GM18907 (cell line): ENCODE measurements at regions not wholly inside any gene's neighbourhood (a gene's known extent, or its start where the extent isn't known, plus 50 kb on each side); places are given as distances from the start of the nearest gene placed in this dataset.
"Not testable (repeated sequence)": the region's sequence is repeated elsewhere in the genome, so short reads cannot be mapped to it uniquely, and the experiment has no call there.

Experiments used
- ATAC-seq: cut with Tn5 transposase; IDR thresholded peaks from one replicate; pipeline ENCODE4 v1.9.1; 2021; ENCODE audit warnings: mild to moderate bottlenecking, moderate library complexity; ENCODE audit not compliant: unreplicated experiment

DNA sequence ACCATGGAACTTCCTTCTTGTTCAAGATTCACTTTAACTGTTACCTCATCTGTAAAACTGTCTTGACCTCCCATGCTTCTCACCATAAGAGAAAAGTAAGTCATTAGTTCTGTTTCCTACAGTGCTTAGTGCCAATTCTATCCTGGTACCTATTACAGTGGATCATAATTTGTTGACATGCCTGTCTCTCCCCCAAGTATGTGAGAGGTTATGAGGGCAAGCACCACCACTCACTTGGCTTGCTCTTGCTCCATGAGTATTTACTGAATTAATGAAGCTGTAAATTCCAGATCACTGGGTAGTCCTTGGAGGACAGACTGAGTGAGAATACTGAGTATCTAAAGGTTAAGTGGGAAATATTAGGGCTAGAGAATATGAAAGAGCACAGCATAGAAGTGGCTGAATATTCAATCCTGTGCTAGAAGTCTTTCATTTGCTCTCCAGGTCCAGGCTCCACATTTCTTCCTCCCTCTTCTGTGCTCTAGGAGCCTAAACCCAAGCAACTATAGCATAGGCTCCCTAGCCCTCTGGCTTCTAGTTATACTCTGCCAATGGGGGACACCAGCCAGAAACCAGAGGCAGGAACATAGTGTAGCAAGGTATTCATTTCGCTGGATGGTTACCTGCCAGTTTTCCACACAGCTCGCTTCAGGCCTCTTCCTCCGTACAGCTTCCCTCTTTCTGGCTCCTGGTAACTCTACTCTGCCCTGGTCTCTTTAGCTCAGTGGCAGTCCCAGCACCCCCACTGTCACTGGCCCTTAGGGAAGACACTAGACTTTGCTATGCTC, 118.2 kb upstream of the SLC5A12 start:
- no peak for ATAC-seq

DNA sequence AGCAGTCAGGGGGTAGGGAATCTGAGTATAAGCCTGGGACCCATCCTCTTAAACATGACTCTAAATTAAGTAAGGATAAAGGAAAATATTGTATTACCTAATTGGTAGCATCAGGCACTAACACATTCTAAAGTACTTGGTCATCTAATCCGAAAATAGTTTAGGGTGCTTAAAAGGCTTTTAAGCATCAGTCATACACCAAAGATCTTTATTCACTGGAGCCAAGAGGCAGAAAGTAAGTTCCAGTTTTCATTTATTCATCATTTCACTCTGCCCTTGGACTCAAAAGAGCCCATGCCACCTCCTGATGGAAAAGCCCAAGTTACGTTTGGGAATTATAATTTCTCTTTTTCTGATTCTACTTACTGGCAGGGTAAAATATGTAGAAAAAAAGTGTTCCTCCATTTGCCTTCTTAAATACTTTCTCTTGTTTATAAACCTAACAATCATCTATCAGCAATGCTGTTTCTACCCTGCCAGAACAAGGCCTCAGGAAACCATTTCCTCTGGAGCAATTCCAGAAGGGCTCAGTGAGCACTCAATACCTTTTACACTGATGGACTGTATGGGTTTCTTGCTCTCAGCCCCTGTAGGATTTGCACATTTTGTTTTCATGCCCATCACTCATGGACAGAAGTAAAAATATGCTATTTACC, 120.1 kb upstream of the SLC5A12 start:
- no peak for ATAC-seq

- no peak for ATAC-seq
Measured at GRCh38 chr11:26842478-26843282, 120.8 kb upstream of the SLC5A12 start.

- no peak for ATAC-seq
Measured at GRCh38 chr11:26843539-26843938, 121.7 kb upstream of the SLC5A12 start.

GRCh38 chr11:26844963-26845362, 123.1 kb upstream of the SLC5A12 start:
- ATAC-seq: no peak

DNA sequence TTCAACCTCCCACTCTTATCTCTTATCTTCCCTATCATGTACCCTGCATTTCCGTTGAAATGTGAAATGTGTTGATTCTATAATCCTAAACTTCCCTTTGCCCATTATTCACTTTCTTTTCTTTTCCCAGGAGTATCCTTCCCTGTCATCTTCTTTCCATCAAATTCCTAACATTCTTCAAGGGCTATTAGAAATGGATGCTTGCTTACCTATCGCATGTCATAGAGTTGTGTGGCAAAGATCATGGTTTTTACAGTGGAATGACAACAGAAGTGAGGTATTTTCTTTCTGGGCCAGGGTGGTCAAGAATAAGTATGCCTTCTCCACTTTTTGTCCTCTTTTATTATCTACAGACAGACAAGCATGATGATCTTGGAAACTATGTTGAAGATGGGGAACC, 124.4 kb upstream of the SLC5A12 start:
- no peak for ATAC-seq

- ATAC-seq: no peak
Measured at GRCh38 chr11:26847459-26847858, 125.6 kb upstream of the SLC5A12 start.

GRCh38 chr11:26847977-26848376, 126.1 kb upstream of the SLC5A12 start:
- ATAC-seq: no peak

- no peak for ATAC-seq
Measured at GRCh38 chr11:26849036-26849435, 127.2 kb upstream of the SLC5A12 start.

- ATAC-seq: no peak
Measured at GRCh38 chr11:26851291-26851690, 129.4 kb upstream of the SLC5A12 start.

DNA sequence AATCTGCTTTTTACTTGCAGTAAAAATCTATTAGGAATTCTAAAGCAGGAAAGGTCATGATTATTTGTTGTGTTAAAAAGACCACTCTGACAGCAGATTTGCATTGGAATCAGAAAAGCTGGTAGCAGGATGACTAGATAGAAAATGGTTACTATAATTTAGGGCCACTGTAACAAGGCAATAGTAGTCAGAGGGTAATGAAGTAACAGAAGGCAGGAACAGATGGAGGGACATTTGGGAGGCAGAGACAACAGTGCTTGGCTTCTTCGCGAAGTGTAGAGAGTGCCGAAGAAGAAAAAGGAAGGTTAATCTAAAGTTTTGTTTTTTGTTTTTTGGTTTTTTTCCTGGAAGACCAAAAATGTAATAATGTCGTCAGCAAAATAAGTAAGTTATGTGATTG, 129.8 kb upstream of the SLC5A12 start:
- ATAC-seq: no peak

- no peak for ATAC-seq
Measured at GRCh38 chr11:26858098-26858497, 135.8 kb upstream of the FIBIN start.

GRCh38 chr11:26859416-26859815, 134.5 kb upstream of the FIBIN start:
- no peak for ATAC-seq

DNA sequence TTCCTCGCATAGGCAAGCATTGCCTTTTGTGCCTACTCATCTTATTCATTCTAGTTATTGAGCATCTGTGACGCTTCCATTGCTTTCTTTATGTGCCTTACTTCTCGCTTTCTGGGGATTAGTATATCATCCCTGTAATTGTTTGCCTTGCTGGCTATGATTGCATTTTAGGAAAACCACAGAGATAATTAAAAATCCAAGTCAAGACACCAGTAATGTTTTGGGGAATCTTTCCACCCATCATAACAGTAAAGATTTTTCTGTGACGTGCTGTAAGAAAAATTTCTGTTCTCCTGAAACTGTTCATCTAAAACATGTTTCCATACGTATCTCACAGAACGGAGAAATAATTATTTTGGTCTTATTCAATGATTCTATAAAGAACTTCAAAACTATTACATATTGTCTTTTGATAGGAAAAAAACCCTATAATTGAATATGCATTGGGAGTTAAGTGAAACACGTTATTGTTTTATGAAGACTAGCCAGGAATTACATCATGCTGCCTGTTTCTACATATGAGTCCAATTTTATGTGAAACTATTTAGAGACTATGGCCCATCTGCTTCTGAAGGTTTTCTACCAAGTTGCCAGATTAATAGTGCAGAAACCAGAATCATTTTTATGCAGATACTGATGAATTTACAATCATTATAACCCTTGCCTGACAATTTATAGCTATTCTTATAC, 133.7 kb upstream of the FIBIN start:
- ATAC-seq: no peak

GRCh38 chr11:26860895-26861294, 133.0 kb upstream of the FIBIN start:
- ATAC-seq: no peak

DNA sequence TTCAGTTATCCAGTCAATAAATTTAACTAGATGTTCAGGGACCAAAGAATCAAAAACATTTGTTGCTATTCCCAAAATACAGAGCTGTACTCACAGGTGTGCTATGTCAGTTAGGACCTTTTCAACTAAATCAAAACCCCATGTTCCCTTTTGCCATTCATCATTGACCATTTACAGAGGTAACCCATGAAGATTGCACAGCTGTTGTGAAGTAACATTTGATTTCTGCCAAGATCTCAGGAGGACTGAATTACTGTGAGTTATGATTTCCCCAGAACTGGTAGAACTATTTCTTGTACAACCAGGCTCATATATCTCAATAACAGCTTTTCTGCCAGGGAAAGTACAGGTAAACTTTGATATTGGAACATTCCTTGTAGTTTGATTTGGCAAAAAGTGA, 131.1 kb upstream of the FIBIN start:
- no peak for ATAC-seq

DNA sequence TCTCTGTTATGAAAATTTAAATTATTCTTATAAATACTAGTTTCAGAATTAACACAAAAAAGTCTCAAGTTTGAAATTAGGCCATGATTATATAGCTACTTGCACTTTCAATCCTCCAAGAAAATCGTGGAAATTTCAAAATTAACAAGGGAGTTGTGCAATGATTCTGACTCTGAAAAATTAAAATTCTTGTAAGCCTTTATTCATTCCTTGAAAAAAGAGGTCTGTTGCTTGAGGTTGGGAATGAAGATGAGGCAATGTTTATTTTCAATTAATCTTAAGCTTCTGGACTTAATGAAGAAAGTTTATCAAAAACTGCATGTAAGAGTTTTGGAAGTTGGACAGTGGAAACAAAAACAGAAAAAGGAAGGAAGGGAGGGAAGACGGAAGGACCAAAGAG, 128.2 kb upstream of the FIBIN start:
- no peak for ATAC-seq

GRCh38 chr11:26867286-26867685, 126.6 kb upstream of the FIBIN start:
- ATAC-seq: no peak

DNA sequence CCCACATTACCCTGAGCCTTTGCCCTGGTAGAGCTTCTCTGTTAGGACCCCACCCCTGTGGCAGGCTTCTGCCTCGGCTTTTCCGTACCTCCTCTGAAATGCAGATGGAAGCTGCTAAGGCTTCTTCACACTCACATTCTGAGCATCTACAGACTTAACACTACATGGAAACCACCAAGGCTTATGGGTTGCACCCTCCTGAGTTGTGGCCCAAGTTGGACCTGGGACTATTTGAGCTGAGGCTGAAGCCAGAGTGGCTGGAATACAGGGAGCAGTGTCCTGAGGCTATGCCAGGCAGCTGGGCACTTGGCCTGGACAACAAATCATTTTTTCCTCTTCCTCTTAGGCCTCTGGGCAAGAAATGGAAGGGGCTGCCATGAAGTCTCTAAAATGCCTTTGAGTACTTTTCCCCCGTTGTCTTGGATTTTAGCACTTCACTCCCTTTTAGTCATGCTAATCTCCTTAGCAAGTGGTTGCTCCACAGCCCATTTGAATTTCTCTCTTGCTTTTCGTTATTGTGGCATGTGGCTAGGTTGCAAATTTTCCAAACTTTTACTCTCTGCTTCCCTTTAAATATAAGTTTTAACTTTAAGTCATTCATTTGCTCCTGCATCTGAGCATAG, 114.8 kb upstream of the FIBIN start:
- ATAC-seq: no peak

DNA sequence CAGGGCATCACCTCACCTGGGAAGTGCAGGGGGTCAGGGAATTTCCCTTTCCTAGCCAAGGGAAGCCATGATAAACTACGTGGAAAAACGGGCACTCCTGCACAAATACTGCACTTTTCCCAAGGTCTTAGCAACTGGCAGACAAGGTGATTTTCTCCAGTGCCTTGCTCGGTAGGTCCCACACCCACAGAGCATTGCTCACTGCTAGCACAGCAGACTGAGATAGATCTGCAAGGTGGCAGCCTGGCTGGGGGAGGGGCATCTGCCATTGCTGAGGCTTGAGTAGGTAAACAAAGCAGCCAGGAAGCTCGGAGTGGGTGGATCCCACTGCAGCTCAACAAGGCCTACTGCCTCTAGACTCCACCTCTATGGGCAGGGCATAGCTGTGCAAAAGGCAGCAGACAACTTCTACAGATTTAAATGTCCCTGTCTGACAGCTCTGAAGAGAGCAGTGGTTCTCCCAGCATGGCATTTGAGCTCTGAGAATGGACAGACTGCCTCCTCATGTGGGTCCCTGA, 111.5 kb upstream of the FIBIN start:
- not testable (repeated sequence) for ATAC-seq

- ATAC-seq: no peak
Measured at GRCh38 chr11:26891501-26891900, 102.4 kb upstream of the FIBIN start.
